CD4-positive, alpha-beta T cell treated with Interleukin-15 for 1 hour (primary cell): ENCODE measurements at regions not wholly inside any gene's neighbourhood (a gene's known extent, or its start where the extent isn't known, plus 50 kb on each side); places are given as distances from the start of the nearest gene placed in this dataset.

Experiments
- DNase-seq: peaks from one replicate; pipeline ENCODE4 v3.0.0-alpha.2; 2020

- DNase-seq, result no peak
Measured at GRCh38 chr6:169960521-169960885, 209.1 kb downstream of the ERMARD start.

- no peak for DNase-seq
Measured at GRCh38 chr6:169960003-169960344, 208.6 kb downstream of the ERMARD start.

DNA sequence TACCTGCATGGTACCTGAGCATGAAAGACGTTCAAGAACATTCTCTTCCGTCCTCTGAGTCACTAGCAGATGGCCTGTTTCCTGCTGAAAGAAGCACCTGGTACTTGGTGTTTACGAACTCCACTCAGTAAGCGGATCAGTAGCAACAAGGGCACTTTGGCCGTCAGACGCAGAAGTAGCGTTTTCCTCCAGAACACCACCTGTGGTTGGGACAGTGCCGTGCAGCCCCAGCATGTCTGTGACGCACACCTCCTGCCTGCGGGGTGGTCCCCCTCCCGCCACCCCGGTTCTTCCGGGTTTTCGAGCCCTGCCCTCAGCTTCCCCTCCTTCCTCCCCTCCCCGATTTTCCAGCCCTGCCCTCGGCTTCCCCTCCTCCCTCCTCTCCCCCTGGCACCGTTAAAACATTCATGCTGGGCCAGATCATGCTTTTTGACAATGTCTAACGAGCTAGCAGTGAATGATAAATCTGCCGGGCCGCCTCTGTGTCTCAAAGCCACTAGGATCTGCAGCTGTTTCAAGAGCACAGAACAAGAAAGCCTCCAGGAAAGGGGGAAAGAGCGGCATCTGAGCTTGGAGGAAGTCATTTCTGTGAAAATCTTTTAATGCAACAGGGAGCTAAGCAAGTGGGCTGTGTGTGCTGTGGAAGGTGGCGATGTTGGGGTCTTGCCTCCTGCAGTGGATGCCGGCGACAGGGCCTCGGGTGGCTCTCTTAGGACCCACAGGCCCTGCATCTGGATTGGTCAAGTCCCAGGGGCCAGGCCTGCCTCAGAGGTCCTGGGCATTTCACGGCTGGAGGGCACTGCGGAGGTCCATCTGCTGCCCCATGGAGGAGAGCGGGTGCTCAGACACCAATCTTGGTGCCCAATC is 207.9 kb downstream of the ERMARD start:
- DNase-seq, result peak; percentile 74

DNA sequence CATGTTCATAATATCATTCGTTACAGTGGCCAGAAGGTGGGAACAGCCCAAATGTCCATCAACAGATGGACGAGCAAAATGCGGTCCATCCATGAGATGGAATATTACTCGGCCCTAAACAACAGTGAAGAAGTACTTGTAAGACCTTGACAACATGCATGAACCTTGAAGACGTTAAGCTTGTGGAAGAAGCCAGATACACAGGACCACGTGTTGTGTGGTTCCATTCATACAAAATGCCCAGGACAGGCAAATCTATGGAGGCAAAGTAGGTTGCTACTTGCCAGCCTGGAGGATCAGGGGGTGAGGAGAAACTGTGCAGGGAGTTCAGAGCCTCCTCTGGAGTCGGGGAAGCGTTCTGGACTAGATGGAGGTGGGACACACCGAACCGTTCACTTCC is 207.1 kb downstream of the ERMARD start:
- DNase-seq, result peak; percentile 10

DNA sequence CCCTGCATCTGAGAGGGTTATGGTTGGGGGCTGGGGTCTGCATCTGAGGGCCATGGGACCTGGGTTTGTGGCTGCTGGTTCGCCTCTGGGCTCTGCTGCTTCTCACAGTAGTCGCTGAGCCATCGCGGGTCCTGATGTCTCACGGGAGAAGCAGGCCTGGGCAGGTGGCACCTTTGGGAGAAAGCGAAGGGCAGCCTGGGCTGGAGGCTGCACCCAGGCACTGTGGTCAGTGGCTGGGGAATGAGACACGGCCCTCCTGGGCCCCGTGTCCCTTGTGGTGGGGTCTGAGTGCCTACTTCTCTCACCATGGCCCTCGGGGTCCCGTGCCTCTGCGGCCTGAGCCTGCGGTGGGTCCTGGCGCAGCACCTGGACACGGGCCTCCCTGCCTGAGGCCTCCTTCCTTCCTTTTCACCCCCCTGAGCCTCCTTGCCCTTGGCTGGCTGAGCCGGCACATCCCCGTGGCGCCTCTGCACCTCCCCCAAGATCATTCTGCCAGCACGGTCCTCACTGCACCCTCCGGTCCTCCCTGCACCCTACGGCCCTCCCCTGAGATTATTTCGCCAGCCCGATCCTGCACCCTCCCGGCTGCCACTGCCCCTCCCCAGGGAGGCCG is 206.0 kb downstream of the ERMARD start:
- peak; percentile 12 for DNase-seq

DNA sequence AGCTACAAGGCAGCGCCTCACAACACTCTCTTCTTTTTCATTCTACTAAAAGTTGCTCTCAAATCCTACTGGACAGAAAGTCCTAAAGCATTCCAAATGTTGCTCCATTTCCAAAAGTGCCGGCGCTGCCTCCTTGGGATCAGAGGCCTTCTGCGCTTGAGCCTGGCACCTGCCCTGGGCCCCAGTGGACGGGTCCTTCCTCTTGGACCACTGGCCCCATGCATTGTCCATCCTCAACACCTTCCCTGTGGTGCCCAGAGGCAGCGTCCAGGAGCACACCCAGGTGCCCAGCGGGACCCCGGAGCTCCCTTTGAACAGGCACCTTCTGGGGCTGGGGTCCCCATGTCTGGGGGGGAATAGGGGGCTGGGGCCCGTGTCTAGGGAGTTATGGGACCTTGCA is 205.2 kb downstream of the ERMARD start:
- DNase-seq, result no peak

- peak; percentile 22 for DNase-seq
Measured at GRCh38 chr6:169955731-169956437, 204.5 kb downstream of the ERMARD start.

GRCh38 chr6:169954977-169955376 is 203.6 kb downstream of the ERMARD start:
- DNase-seq, result no peak

GRCh38 chr6:169953686-169954085 is 202.3 kb downstream of the ERMARD start:
- DNase-seq, result no peak

DNA sequence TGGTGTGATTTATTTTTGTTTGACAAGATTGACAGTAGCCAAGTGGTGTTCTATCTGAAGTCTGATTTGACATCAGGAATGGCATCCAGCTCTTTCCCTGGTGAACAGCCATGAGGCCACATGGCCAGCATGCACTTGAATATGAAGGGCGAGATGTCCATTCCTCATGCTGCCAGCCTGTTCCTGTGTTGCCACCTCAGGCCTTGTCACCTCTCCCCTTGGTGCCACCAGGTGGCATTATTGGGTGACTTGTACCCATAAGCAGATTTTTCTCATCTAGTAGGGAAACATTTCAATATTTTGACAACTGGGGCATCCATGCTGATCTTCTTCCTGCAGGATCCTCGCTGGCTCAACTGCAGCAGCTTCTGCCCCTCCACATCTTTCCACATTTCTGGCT is 199.1 kb downstream of the ERMARD start:
- peak; percentile 16 for DNase-seq

DNA sequence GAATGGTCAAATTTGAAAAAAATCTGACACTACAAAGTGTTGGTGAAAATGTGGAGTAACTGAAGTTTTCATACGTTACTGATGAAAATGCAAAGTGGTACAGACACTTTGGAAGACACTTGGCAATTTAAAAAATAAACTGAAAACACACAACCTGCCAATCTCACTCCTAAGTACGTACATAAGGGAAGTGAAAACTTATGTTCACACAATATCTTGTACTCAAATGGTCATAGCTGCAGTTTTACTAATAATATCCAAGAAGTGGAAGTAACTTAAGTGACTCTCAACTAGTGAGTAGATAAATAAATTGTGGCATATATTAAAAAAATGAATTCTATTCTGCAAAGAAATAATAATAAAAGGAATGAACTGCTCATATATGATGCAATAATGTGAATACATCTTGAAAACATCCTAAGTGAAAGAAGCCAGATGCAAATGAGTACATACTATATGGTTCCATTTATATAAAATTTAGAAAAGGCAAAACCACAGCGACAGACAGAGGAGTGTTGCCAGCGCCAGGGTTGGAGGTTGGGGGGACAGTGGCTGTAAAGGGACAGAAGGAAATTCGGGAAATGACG is 198.2 kb downstream of the ERMARD start:
- no peak for DNase-seq

DNA sequence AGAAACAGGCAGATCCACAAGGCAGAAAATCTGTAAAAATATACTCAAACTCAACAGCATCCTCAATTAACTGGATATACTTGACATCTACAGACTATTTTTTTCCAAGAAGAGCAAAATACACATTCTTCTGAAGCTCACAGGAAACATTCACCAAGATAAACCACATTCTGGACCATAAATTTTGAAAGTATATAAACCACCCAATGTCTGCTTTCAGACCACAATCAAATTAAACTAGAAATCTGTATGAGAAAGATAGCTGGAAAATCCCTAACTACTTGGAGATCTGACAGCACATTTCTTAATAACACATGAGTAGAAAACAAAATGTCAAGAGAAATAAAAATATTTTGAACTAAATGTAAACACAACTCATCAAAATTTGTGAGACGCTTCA is 195.5 kb downstream of the ERMARD start:
- DNase-seq, result no peak

DNA sequence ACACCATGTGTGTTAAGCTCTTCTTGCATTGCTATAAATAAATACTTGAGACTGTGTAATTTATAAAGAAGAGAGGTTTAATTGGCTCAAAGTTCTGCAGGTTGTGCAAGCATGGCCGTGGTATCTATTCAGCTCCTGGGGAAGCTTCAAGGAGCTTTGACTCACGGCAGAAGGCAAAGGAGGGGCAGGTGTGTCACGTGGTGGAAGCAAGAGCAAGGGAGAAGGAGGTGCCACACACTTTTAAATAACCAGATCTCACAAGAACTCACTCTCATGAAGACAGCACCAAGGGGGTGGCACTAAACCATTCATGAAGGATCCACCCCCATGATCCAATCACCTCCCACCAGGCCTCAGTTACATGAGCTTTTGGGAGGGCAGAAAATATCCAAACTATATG is 193.7 kb downstream of the ERMARD start:
- no peak for DNase-seq

GRCh38 chr6:169944415-169944814 is 193.0 kb downstream of the ERMARD start:
- no peak for DNase-seq

DNA sequence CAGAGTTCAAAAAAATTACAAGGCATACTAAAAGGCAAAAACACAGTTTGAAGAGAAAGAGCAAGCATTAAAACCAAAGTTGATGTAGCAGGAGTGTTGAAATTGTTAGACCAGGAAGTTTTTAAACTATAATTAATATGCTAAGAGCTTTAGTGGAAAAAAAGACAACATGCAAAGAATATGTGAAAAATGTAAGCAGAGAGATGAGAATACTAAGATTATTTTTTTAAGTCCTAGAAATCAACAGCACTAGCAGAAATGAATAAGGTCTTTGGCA is 192.6 kb downstream of the ERMARD start:
- no peak for DNase-seq

- no peak for DNase-seq
Measured at GRCh38 chr6:169943241-169944060, 192.0 kb downstream of the ERMARD start.

- no peak for DNase-seq
Measured at GRCh38 chr6:169942173-169942572, 190.8 kb downstream of the ERMARD start.

DNA sequence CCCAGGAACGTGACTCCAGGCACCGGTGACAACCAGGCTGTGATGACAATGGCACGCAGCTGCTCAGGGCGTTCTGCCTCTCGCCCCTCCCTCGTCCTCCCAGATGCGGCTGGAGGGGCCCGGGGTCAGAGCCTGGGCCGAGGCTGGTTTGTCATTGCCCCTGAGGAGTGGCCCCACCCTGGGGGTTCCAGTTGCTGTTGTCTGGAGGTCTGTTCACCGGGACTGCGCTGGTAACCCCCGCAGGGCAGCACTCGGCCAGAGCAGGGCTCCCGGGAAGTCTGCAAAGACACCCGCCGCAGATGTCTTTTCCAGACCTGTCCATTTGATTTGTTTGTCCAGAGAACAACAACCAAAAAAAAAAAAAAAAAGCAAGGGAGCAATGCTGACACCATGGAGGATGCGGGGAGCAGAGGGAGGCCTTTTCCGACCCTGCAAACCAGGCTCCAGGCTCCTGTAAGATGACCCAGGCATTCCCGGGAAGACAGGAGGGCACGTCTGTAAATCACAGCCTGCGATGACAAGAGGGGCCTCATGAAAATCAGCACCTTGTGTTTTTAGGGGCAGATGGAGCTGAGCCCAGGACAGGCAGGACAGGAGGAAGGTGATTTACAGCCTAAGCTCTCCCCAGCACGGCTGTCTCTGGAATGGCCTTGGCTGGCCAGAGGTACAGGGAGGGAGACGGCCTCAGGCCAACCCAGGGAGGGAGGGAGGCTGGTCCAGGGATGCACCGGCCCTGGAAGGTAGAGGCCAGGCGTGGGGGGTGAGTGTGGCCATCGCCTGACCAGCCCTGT is 189.3 kb downstream of the ERMARD start:
- DNase-seq, result no peak

DNA sequence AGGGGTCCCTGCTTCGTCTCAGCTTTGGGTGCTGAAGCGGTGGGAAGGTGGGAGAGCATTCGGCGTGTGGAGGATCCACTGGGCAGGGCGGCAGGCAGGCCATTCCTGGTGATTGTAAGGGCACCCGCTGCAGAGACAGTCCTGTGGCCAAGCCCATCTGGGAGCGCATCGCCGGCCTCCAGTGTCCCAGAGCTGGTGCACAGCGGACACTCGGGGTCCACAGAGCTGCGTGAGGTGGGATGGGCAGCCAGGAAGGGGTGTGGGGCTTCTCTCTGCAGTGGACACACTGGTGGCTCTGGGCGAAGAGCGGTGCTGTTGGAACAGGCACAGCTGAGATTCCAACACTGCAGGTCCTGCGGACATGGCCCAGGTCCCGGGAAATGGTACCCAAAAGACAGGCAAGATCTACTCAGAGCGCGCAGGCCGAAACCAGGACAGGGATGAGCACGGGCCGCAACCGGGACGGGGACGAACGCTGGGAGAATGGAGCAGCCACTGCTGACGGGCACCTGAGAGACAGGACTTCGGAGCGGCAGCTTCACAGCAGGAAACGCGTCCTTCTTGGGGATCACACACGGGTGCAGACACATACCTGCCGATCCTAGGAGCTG is 188.2 kb downstream of the ERMARD start:
- no peak for DNase-seq

- no peak for DNase-seq
Measured at GRCh38 chr6:169938731-169939130, 187.3 kb downstream of the ERMARD start.

DNA sequence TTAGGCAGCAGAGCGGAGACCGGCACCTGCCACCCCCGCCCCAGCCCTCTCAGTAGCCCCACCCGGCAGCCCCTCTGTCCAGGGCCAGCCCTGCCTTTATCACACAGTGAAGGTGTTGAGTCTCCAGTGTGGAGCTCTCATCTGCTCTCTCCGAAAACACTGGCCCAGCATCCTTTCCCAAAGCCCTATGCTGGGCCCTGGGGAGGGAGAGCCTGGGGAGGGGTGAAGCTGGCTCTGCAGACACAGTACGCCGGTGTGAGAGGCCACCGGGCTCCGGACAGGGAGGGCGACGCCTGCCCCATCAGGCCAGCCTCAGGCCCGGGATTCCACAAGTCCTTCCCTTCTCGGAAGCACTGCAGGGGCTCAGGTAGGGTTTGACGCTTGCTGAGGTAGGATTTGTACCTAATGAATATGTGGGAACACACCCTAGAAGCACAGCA is 186.9 kb downstream of the ERMARD start:
- no peak for DNase-seq
